Activated B cell treated with CpG ODN at 0.5 μM for 24 hours (primary cell): ENCODE measurements at regions not wholly inside any gene's neighbourhood (a gene's known extent, or its start where the extent isn't known, plus 50 kb on each side); places are given as distances from the start of the nearest gene placed in this dataset.
"Not testable (repeated sequence)": the region's sequence is repeated elsewhere in the genome, so short reads cannot be mapped to it uniquely, and the experiment has no call there.

Experiments used
- ATAC-seq: fragments of 200-7000 bp; cut with Tn5 transposase; one replicate; pipeline ENCODE4 v1.10.0; 2021; ENCODE audit warnings: low read depth, mild to moderate bottlenecking, moderate library complexity
- CTCF ChIA-PET: fragments of 350-600 bp; sonication (Branson Sonifier 250); formaldehyde crosslinking; loops from one replicate; lab custom pipeline; 2021; ENCODE audit warnings: antibody characterized with exemption; lab: Charles Lee
- POLR2A ChIA-PET: fragments of 350-600 bp; sonication (Branson Sonifier 250); formaldehyde crosslinking; loops from one replicate; lab custom pipeline; 2021; ENCODE audit warnings: antibody characterized with exemption; lab: Charles Lee
- DNase-seq: peaks from one replicate; pipeline ENCODE4 v3.0.0; 2022
- H3K27ac Mint-ChIP-seq: one replicate; pipeline ENCODE4 v1.8.0; 2020; ENCODE audit warnings: mixed read lengths
- H3K27me3 Mint-ChIP-seq: one replicate; pipeline ENCODE4 v1.8.0; 2021; ENCODE audit warnings: mixed read lengths
- H3K36me3 Mint-ChIP-seq: one replicate; pipeline ENCODE4 v1.8.0; 2021; ENCODE audit warnings: low read depth, mixed read lengths
- H3K4me1 Mint-ChIP-seq: one replicate; pipeline ENCODE4 v1.8.0; 2021; ENCODE audit warnings: mixed read lengths
- H3K4me3 Mint-ChIP-seq: one replicate; pipeline ENCODE4 v1.8.0; 2020; ENCODE audit warnings: mild to moderate bottlenecking, mixed read lengths
- H3K9me3 Mint-ChIP-seq: one replicate; pipeline ENCODE4 v1.8.0; 2020; ENCODE audit warnings: mixed read lengths
- CTCF ChIP-seq: fragments of 200-600 bp; IDR thresholded peaks from one replicate; pipeline ENCODE4 v1.8.0; 2022; ENCODE audit warnings: antibody characterized with exemption, mild to moderate bottlenecking
- intact Hi-C: fragments of 100-400 bp; cut with micrococcal nuclease; formaldehyde crosslinking; loops from one replicate; pipeline ENCODE4 v1.15.1; 2024

GRCh38 chr16:35208001-35208935, 1748.9 kb downstream of the TP53TG3F start:
- intact Hi-C loops = no loop called here
- Mint-ChIP-seq H3K27me3 (no peaks in the 10 kb centered on the region), H3K27ac (no peak overlapping the region), H3K9me3 (peaks cover 7% of the 10 kb centered on the region), H3K4me3 (no peak overlapping the region), H3K4me1 (no peaks in the 10 kb centered on the region), H3K36me3 (no peaks in the 10 kb centered on the region)
- no peak for ATAC-seq
- CTCF ChIA-PET = no interaction called here
- no peak for DNase-seq
- POLR2A ChIA-PET = no interaction called here
- TF ChIP-seq CTCF = no peak

GRCh38 chr16:35210681-35211433, 1751.4 kb downstream of the TP53TG3F start:
- DNase-seq (no peak), ATAC-seq (no peak)
- POLR2A ChIA-PET = no interaction called here
- no peaks in the 10 kb centered on the region for H3K4me1 Mint-ChIP-seq
- H3K9me3 Mint-ChIP-seq = peaks cover 11% of the 10 kb centered on the region
- H3K27me3 Mint-ChIP-seq = no peaks in the 10 kb centered on the region
- intact Hi-C loops = no loop called here
- H3K27ac Mint-ChIP-seq = no peak overlapping the region
- CTCF ChIA-PET = no interaction called here
- TF ChIP-seq CTCF = no peak
- H3K4me3 Mint-ChIP-seq = no peak overlapping the region
- no peaks in the 10 kb centered on the region for H3K36me3 Mint-ChIP-seq

- TF ChIP-seq CTCF = no peak
- CTCF ChIA-PET = no interaction called here
- H3K27me3 Mint-ChIP-seq = no peaks in the 10 kb centered on the region
Measured at GRCh38 chr16:35214840-35215239, 1755.4 kb downstream of the TP53TG3F start.

DNA sequence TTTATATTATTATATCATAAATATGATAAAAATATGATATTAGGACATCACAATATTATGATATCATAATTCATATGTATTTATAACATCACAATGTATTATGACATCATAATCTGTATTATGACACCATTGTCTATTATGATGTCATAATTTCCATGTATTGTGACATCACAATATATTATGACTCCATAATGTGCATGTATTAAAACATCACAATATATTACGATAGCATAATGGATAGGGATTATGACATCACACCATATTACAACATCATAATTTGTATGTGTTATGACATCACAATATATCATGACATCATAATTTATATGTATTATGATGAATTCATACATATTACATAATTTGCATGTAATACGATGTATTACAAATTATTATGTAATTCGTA, 1755.9 kb downstream of the TP53TG3F start:
- H3K4me1 Mint-ChIP-seq = no peaks in the 10 kb centered on the region
- TF ChIP-seq CTCF = no peak
- H3K9me3 Mint-ChIP-seq = peaks cover 10% of the 10 kb centered on the region
- ChIA-PET POLR2A (no interaction called here), CTCF (no interaction called here)
- no peaks in the 10 kb centered on the region for H3K27me3 Mint-ChIP-seq
- no peak overlapping the region for H3K27ac Mint-ChIP-seq
- ATAC-seq (no peak), DNase-seq (no peak)
- no peaks in the 10 kb centered on the region for H3K36me3 Mint-ChIP-seq
- intact Hi-C loops = no loop called here
- H3K4me3 Mint-ChIP-seq = no peak overlapping the region

More at GRCh38 chr16:35214840-35215239, 1755.4 kb downstream of the TP53TG3F start:
- Mint-ChIP-seq H3K27ac (no peak overlapping the region), H3K4me1 (no peaks in the 10 kb centered on the region), H3K4me3 (no peak overlapping the region), H3K36me3 (no peaks in the 10 kb centered on the region), H3K9me3 (peaks cover 10% of the 10 kb centered on the region)
- DNase-seq = no peak
- intact Hi-C loops = no loop called here
- POLR2A ChIA-PET = no interaction called here
- ATAC-seq = no peak

GRCh38 chr16:35216261-35216660, 1756.8 kb downstream of the TP53TG3F start:
- H3K36me3 Mint-ChIP-seq, H3K4me3 Mint-ChIP-seq, H3K27me3 Mint-ChIP-seq, DNase-seq, H3K27ac Mint-ChIP-seq, intact Hi-C loops, CTCF ChIA-PET, POLR2A ChIA-PET, H3K4me1 Mint-ChIP-seq, H3K9me3 Mint-ChIP-seq, ATAC-seq: not testable (repeated sequence)
